MM.1S (cell line): ENCODE measurements at regions not wholly inside any gene's neighbourhood (a gene's known extent, or its start where the extent isn't known, plus 50 kb on each side); places are given as distances from the start of the nearest gene placed in this dataset.

Experiments used
- EZH2phosphoT487 ChIP-seq: fragments of 300-600 bp; sonication (generic); IDR thresholded peaks from 2 replicates; pipeline ENCODE4 v1.6.1; 2018; ENCODE audit warnings: antibody characterized with exemption, low read length
- TF ChIP-seq, protein P1 (sequence below): fragments of 300-600 bp; sonication (generic); IDR thresholded peaks from 2 replicates; pipeline ENCODE4 v1.5.1; 2016; ENCODE audit warnings: antibody characterized with exemption, low read length, mixed read lengths

DNA sequence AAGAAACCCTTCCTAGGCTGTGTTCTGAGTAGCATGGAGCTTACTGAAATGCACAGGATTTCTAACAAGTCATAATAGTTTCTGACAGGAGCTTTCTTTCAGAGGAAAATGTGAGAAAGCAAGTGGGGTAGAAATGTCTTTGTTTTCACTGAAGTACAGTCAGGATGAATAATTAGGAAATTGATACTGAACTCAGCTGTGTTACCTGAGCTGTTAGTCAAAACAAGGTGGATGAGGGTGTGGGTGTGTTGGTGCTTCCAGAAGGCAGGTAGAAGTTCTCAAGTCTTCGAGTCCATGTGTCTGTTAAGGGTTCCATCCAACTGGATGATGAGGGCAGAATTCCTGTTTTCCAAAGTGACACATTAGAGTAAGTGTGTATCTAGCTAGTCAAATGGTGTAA, 122.4 kb downstream of the BASP1 start:
- TF ChIP-seq, protein P1, sequence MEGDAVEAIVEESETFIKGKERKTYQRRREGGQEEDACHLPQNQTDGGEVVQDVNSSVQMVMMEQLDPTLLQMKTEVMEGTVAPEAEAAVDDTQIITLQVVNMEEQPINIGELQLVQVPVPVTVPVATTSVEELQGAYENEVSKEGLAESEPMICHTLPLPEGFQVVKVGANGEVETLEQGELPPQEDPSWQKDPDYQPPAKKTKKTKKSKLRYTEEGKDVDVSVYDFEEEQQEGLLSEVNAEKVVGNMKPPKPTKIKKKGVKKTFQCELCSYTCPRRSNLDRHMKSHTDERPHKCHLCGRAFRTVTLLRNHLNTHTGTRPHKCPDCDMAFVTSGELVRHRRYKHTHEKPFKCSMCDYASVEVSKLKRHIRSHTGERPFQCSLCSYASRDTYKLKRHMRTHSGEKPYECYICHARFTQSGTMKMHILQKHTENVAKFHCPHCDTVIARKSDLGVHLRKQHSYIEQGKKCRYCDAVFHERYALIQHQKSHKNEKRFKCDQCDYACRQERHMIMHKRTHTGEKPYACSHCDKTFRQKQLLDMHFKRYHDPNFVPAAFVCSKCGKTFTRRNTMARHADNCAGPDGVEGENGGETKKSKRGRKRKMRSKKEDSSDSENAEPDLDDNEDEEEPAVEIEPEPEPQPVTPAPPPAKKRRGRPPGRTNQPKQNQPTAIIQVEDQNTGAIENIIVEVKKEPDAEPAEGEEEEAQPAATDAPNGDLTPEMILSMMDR = no peak
- no peak for TF ChIP-seq EZH2phosphoT487
